ENCODE measurements at regions not wholly inside any gene's neighbourhood (a gene's known extent, or its start where the extent isn't known, plus 50 kb on each side); places are given as distances from the start of the nearest gene placed in this dataset.

DNA sequence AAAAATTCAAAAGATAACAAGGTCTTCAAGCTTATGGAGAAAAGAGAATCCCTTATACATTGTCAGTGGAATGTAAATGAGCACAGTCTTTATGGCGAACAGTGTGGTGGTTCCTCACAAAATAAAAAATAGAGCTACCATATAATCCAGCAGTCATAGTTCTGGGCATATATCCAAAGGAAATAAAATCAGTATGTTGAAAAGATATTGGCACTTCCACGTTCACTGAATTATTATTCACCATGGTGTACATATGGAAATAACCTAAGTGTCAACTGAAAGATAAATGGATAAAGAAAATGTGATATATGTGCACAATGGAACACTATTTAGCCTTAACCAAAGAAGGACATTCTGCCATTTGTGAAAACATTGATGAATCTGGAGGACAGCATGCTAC is 1161.2 kb downstream of the ROBO2 start:
- H3K27me3 ChIP-seq (ENCODE audit: control insufficient read depth, insufficient read depth, low read length) = no peaks in the 10 kb centered on the region
- H3K4me3 ChIP-seq (ENCODE audit: low read length) = no peak overlapping the region
- no peaks in the 10 kb centered on the region for H3K36me3 ChIP-seq (ENCODE audit: insufficient read depth, low read length)

DNA sequence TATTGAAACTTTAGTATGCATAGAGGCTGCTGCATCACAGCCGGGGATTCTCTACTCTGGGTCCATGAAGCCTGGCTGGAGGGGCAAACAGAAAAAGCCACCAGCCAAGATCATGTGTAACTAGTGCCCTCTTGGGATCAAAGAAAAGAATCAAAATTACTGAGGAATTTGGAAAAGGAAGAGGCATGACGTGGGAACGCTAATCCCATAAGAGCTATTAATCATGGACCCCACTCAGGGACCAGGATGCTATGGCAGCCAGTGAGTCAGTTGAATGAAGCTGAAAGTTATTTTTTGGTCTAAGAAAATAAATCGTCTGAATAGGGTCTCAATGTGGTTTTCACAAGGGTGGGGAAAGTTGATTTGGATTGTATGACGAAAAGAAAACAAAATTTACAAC is 1165.1 kb downstream of the ROBO2 start:
- no peaks in the 10 kb centered on the region for H3K27me3 ChIP-seq (ENCODE audit: control insufficient read depth, insufficient read depth, low read length)
- peak overlapping the region; percentile 72 for H3K4me2 ChIP-seq (ENCODE audit: low read length)
- no peaks in the 10 kb centered on the region for H3K9me3 ChIP-seq (replicated peaks; ENCODE audit: low read length)
- peaks cover 13% of the 10 kb centered on the region for H3K4me1 ChIP-seq (ENCODE audit: control insufficient read depth, insufficient read depth, low read length)
- H3K4me3 ChIP-seq (ENCODE audit: low read length) = peak overlapping the region; percentile 34
- no peaks in the 10 kb centered on the region for H3K36me3 ChIP-seq (ENCODE audit: insufficient read depth, low read length)
- peak overlapping the region; percentile 37 for H3K9ac ChIP-seq (ENCODE audit: low read depth, low read length)

More for the DNA sequence above, 1161.2 kb downstream of the ROBO2 start:
- H3K9me3 ChIP-seq (replicated peaks; ENCODE audit: low read length) = no peaks in the 10 kb centered on the region
- no peak overlapping the region for H3K4me2 ChIP-seq (ENCODE audit: low read length)
- H3K4me1 ChIP-seq (ENCODE audit: control insufficient read depth, insufficient read depth, low read length) = peaks cover 13% of the 10 kb centered on the region
- no peak overlapping the region for H3K9ac ChIP-seq (ENCODE audit: low read depth, low read length)

DNA sequence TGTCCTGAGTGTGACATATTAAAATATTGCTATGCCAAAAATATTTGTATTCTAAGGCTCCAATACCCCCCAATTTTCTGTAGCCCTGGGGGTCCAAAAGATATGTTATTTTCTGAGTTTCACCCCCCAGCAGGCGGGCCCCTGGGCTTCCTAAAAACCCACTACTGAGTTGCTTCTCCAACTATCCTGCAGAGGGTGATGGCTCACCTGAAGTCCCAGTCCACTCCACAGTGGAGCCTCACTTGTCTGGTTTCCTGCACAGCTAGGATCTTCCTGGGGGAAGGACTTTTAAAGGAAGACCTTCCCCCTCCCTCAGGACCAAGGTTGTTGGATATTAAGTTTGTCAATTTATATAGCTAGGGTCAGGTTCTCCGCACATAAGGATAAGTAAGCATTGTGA is 1181.4 kb downstream of the ROBO2 start:
- Histone ChIP-seq H3K4me1 (ENCODE audit: control insufficient read depth, insufficient read depth, low read length) (no peaks in the 10 kb centered on the region), H3K27me3 (ENCODE audit: control insufficient read depth, insufficient read depth, low read length) (no peaks in the 10 kb centered on the region), H3K4me2 (ENCODE audit: low read length) (no peak overlapping the region), H3K4me3 (ENCODE audit: low read length) (no peak overlapping the region), H3K9ac (ENCODE audit: low read depth, low read length) (no peak overlapping the region), H3K9me3 (replicated peaks; ENCODE audit: low read length) (no peaks in the 10 kb centered on the region), H3K36me3 (ENCODE audit: insufficient read depth, low read length) (no peaks in the 10 kb centered on the region)

DNA sequence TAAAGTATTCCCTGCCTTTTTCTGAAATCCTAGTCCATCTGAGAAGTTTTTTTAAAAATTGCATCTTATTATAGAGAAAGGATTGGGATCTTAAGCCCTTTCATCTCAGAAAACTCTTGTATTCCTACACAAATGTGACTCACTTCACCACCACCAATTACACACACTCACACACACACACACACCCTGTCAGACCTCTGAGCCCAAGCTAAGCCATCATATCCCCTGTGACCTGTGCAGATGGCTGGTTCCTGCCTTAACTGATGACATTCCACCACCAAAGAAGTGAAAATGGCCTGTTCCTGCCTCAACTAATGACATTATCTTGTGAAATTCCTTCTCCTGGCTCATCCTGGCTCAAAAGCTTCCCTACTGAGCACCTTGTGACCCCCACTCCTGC is 1181.9 kb downstream of the ROBO2 start:
- Histone ChIP-seq H3K4me3 (ENCODE audit: low read length) (no peak overlapping the region), H3K36me3 (ENCODE audit: insufficient read depth, low read length) (no peaks in the 10 kb centered on the region), H3K9me3 (replicated peaks; ENCODE audit: low read length) (no peaks in the 10 kb centered on the region), H3K9ac (ENCODE audit: low read depth, low read length) (no peak overlapping the region), H3K4me2 (ENCODE audit: low read length) (no peak overlapping the region), H3K27me3 (ENCODE audit: control insufficient read depth, insufficient read depth, low read length) (no peaks in the 10 kb centered on the region), H3K4me1 (ENCODE audit: control insufficient read depth, insufficient read depth, low read length) (no peaks in the 10 kb centered on the region)

DNA sequence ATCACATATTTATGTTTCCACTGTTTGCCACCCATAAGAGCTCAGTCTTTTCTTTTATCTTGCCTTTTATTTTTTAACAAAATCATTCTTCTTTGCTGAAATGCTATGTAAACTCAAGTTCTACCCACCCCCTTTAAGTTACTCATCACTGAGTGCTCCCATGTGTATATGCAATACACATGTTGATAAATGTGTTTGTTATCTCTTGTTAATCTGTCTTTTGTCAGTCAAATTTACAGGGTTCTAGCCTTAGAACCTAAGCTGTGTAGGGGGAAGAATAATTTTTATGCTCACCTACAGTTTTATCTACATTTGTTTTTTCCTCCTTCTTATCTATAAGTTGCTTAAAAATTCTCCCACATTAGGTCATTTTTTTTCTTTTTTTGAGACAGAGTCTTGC is 1195.9 kb downstream of the ROBO2 start:
- Histone ChIP-seq H3K27me3 (ENCODE audit: control insufficient read depth, insufficient read depth, low read length) (no peaks in the 10 kb centered on the region), H3K36me3 (ENCODE audit: insufficient read depth, low read length) (no peaks in the 10 kb centered on the region), H3K9ac (ENCODE audit: low read depth, low read length) (no peak overlapping the region), H3K9me3 (replicated peaks; ENCODE audit: low read length) (no peaks in the 10 kb centered on the region), H3K4me1 (ENCODE audit: control insufficient read depth, insufficient read depth, low read length) (no peaks in the 10 kb centered on the region), H3K4me3 (ENCODE audit: low read length) (no peak overlapping the region), H3K4me2 (ENCODE audit: low read length) (no peak overlapping the region)

DNA sequence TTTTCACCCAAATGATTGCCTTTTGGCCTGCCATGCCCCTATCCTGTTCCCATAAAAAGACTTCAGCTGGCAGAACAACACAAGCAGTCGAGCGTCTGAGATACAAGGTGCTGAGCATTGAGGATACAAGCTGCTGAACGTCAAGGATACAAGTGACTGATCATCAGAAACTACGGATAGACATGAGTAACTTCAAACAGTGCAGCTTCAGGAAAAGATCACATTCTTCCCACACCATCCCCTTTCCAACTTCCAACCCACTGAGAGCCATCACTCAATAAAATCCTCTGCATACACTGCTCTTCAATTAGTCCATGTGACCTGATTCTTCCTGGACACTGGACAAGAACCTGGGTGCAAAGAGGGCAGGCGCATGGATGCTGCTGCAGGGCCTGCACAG is 1198.9 kb downstream of the ROBO2 start:
- H3K36me3 ChIP-seq (ENCODE audit: insufficient read depth, low read length) = no peaks in the 10 kb centered on the region
- H3K27me3 ChIP-seq (ENCODE audit: control insufficient read depth, insufficient read depth, low read length) = no peaks in the 10 kb centered on the region
- no peak overlapping the region for H3K4me2 ChIP-seq (ENCODE audit: low read length)
- no peak overlapping the region for H3K4me3 ChIP-seq (ENCODE audit: low read length)
- H3K9ac ChIP-seq (ENCODE audit: low read depth, low read length) = no peak overlapping the region
- H3K9me3 ChIP-seq (replicated peaks; ENCODE audit: low read length) = no peaks in the 10 kb centered on the region
- H3K4me1 ChIP-seq (ENCODE audit: control insufficient read depth, insufficient read depth, low read length) = no peaks in the 10 kb centered on the region

DNA sequence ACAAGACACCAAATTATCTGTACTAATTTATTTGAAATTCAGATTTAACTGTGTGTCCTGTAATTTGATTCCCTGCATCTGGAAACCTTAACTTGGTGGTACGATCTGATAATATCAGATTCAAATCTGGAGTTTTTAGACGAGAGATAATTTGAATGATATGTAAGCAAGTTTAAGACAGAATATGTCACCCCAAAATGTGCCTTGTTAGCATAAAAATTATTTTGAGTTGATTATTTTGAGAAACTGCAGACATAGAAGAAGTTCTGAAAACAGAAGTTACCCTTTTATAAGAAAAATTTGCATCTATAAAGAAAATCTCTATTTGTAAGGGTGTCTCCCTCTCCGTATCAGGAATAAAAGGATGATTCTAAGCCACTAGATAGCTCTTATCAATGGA is 1202.8 kb downstream of the ROBO2 start:
- no peaks in the 10 kb centered on the region for H3K27me3 ChIP-seq (ENCODE audit: control insufficient read depth, insufficient read depth, low read length)
- no peak overlapping the region for H3K9ac ChIP-seq (ENCODE audit: low read depth, low read length)
- no peaks in the 10 kb centered on the region for H3K4me1 ChIP-seq (ENCODE audit: control insufficient read depth, insufficient read depth, low read length)
- no peaks in the 10 kb centered on the region for H3K9me3 ChIP-seq (replicated peaks; ENCODE audit: low read length)
- no peak overlapping the region for H3K4me3 ChIP-seq (ENCODE audit: low read length)
- H3K4me2 ChIP-seq (ENCODE audit: low read length) = no peak overlapping the region
- no peaks in the 10 kb centered on the region for H3K36me3 ChIP-seq (ENCODE audit: insufficient read depth, low read length)

DNA sequence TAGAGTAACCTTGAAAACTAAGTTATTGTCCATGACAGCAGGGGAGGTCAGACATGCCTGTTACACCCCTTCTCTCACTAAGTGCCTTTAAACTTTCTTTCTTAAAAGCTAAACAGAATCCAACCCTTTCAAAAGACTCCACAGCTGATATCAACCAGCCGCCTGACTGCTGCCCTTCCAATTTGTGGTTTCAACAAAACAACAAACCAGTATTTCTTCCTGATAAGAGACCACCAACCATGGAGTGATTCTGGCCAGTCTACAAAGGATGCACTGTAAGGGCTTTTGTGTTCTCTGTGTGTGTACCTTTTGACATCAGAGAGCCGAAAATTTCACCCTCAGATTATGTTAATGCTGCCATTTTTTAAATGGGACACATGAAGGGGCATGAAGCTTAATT is 1204.2 kb downstream of the ROBO2 start:
- H3K9me3 ChIP-seq (replicated peaks; ENCODE audit: low read length) = no peaks in the 10 kb centered on the region
- H3K27me3 ChIP-seq (ENCODE audit: control insufficient read depth, insufficient read depth, low read length) = no peaks in the 10 kb centered on the region
- H3K4me1 ChIP-seq (ENCODE audit: control insufficient read depth, insufficient read depth, low read length) = no peaks in the 10 kb centered on the region
- no peak overlapping the region for H3K9ac ChIP-seq (ENCODE audit: low read depth, low read length)
- no peaks in the 10 kb centered on the region for H3K36me3 ChIP-seq (ENCODE audit: insufficient read depth, low read length)
- no peak overlapping the region for H3K4me2 ChIP-seq (ENCODE audit: low read length)
- no peak overlapping the region for H3K4me3 ChIP-seq (ENCODE audit: low read length)

DNA sequence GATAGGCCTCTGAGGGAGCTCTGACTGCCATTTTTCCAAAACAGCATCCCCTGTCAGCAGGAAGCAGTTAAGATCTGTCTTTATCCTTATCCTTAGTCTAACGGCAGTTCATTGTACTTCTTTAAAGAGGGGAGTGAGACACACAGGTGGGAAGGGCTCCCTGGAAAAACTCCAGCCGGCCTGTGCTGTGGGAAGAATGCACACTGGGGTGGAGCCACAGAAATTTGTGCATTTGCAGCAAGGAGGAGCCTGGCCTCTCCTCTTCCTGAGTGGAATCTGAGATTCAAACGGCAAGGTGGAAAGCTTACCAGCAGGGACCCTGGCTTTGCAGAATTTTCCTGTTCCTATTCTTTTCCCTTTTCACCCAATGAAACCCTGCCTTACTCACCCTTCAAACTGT is 1209.4 kb downstream of the ROBO2 start:
- Histone ChIP-seq H3K36me3 (ENCODE audit: insufficient read depth, low read length) (no peaks in the 10 kb centered on the region), H3K9me3 (replicated peaks; ENCODE audit: low read length) (no peaks in the 10 kb centered on the region), H3K9ac (ENCODE audit: low read depth, low read length) (no peak overlapping the region), H3K4me2 (ENCODE audit: low read length) (no peak overlapping the region), H3K4me1 (ENCODE audit: control insufficient read depth, insufficient read depth, low read length) (no peaks in the 10 kb centered on the region), H3K4me3 (ENCODE audit: low read length) (no peak overlapping the region), H3K27me3 (ENCODE audit: control insufficient read depth, insufficient read depth, low read length) (no peaks in the 10 kb centered on the region)

DNA sequence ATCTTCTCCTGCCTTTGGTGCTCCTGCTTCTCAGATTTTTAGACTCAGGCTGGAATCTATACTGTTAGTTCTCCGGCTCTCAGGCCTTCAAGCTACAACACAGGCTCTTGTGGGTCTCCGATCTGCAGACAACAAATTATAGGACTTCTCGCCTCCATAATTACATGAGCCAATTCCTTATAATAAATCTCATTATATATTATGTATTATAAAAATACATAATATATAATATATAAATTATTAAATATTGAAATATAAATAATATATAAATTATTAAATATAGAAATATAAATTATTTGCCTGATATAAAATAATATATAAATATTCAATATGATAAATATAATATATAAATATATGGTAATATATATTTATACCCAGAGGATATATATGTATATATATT is 1214.0 kb downstream of the ROBO2 start:
- no peak overlapping the region for H3K4me3 ChIP-seq (ENCODE audit: low read length)
- no peak overlapping the region for H3K4me2 ChIP-seq (ENCODE audit: low read length)
- H3K9ac ChIP-seq (ENCODE audit: low read depth, low read length) = no peak overlapping the region
- H3K27me3 ChIP-seq (ENCODE audit: control insufficient read depth, insufficient read depth, low read length) = no peaks in the 10 kb centered on the region
- H3K4me1 ChIP-seq (ENCODE audit: control insufficient read depth, insufficient read depth, low read length) = no peaks in the 10 kb centered on the region
- no peaks in the 10 kb centered on the region for H3K36me3 ChIP-seq (ENCODE audit: insufficient read depth, low read length)
- no peaks in the 10 kb centered on the region for H3K9me3 ChIP-seq (replicated peaks; ENCODE audit: low read length)

DNA sequence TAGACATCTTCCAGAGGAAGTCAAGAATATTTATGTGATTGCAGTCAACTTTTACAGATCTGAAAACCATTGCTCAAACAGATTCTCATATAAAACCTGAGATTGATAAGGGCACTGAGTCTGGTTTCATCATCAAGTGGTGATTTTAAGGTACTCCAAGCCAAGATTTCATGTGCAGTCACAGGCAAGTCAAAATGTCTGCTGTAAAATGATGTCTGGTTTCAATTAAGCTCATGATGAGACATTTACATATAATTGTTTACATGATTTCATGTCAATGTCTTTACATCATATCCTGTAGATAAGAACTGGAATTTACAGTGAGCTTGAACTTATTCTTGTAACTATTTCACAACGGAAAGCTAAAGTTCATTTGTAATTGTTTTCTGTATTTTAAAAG is 1215.5 kb downstream of the ROBO2 start:
- no peak overlapping the region for H3K4me3 ChIP-seq (ENCODE audit: low read length)
- no peaks in the 10 kb centered on the region for H3K9me3 ChIP-seq (replicated peaks; ENCODE audit: low read length)
- no peak overlapping the region for H3K9ac ChIP-seq (ENCODE audit: low read depth, low read length)
- H3K27me3 ChIP-seq (ENCODE audit: control insufficient read depth, insufficient read depth, low read length) = no peaks in the 10 kb centered on the region
- H3K36me3 ChIP-seq (ENCODE audit: insufficient read depth, low read length) = no peaks in the 10 kb centered on the region
- H3K4me2 ChIP-seq (ENCODE audit: low read length) = no peak overlapping the region
- H3K4me1 ChIP-seq (ENCODE audit: control insufficient read depth, insufficient read depth, low read length) = no peaks in the 10 kb centered on the region

DNA sequence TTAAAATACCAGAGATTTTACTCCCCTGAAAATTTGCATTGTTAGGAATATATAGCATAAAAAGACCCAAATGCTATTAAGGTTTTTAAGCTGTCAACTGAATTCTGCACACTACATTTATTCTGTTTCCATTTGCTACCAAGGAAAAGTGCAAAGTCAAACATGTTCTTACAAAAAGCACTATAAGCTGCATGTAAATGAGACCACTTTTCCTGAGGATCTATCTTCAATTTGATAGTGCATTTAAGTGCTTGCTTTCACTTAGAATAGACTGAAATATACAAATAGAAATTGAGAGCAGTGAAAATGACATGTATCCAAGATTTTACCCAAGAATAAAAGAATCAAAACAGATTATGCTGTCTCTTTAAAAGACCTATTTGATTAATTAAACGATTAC is 1216.2 kb downstream of the ROBO2 start:
- H3K4me1 ChIP-seq (ENCODE audit: control insufficient read depth, insufficient read depth, low read length) = no peaks in the 10 kb centered on the region
- no peaks in the 10 kb centered on the region for H3K27me3 ChIP-seq (ENCODE audit: control insufficient read depth, insufficient read depth, low read length)
- H3K36me3 ChIP-seq (ENCODE audit: insufficient read depth, low read length) = no peaks in the 10 kb centered on the region
- H3K9me3 ChIP-seq (replicated peaks; ENCODE audit: low read length) = no peaks in the 10 kb centered on the region
- H3K4me2 ChIP-seq (ENCODE audit: low read length) = no peak overlapping the region
- no peak overlapping the region for H3K9ac ChIP-seq (ENCODE audit: low read depth, low read length)
- no peak overlapping the region for H3K4me3 ChIP-seq (ENCODE audit: low read length)
